GM12892 (cell line): ENCODE measurements at regions not wholly inside any gene's neighbourhood (a gene's known extent, or its start where the extent isn't known, plus 50 kb on each side); places are given as distances from the start of the nearest gene placed in this dataset.

ENCODE experiments used
- DNase-seq: peaks from one replicate; pipeline ENCODE4 v3.0.0; 2011; ENCODE audit not compliant: insufficient read length
- FAIRE-seq: peaks from 2 replicates; lab custom pipeline; 2011; peaks lifted over from hg19 to GRCh38; lab: Jason Lieb, UNC
- POLR2A ChIP-seq: IDR thresholded peaks from 2 replicates; pipeline ENCODE4 v1.6.1; 2011; ENCODE audit warnings: low read depth, low read length, control low read depth
- POLR2AphosphoS5 ChIP-seq: IDR thresholded peaks from 2 replicates; pipeline ENCODE4 v1.6.1; 2011; ENCODE audit warnings: low read depth, low read length, control low read depth
- TAF1 ChIP-seq: IDR thresholded peaks from 2 replicates; pipeline ENCODE4 v1.6.1; 2011; ENCODE audit warnings: low read depth, mild to moderate bottlenecking, control low read depth, low read length, borderline replicate concordance

- FAIRE-seq: no peak
- DNase-seq: no peak
- TF ChIP-seq POLR2AphosphoS5 (no peak), POLR2A (no peak), TAF1 (no peak)
These were observed 134.2 kb upstream of the SPRED2 start for GRCh38 chr2:65566617-65567016.

DNA sequence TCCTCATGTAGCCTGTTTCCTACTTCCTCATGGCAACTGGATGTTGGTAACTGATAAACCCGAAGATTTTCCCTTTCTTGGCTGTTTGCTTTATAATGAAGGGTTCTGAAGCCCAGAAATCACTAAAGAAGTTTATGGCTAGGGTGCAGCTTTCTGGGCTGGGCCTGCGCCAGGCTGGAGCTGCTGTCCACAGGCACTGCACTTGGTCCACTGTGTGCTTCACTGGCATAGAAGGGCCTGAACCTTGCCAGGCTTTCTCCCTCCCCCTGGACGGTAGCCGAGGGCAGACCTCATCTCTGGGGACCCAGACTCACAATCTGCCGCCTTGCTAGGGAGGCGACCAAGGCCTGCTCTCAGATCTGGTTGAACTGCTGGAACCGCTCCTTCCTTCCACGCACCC is 133.3 kb upstream of the SPRED2 start:
- FAIRE-seq: no peak
- TF ChIP-seq TAF1 (no peak), POLR2A (no peak), POLR2AphosphoS5 (no peak)
- no peak for DNase-seq

GRCh38 chr2:65564299-65564698 is 131.9 kb upstream of the SPRED2 start:
- TF ChIP-seq TAF1: no peak
- no peak for TF ChIP-seq POLR2A
- TF ChIP-seq POLR2AphosphoS5: no peak
- no peak for FAIRE-seq
- no peak for DNase-seq

DNA sequence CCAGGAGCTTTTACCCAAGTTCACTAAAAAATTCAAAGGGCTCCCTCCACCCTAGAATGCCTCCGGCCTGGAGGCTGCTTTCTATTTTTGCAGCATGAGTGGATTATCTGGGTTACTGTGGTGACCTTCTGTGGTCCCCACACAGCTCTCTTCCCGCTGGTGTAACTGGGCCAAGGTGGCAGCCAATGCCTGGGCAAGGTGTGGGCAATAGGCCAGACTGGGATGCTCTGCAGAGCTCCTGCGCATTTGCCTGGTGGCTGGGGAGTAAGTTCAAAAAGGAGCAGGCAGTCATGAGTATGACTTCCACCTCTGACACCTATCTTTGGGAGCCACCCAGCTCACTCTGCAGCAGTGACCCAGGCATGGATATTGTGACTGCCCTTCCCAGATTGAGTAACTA is 130.5 kb upstream of the SPRED2 start:
- FAIRE-seq (no peak), DNase-seq (no peak)
- TF ChIP-seq TAF1: no peak
- TF ChIP-seq POLR2A: no peak
- TF ChIP-seq POLR2AphosphoS5: no peak

DNA sequence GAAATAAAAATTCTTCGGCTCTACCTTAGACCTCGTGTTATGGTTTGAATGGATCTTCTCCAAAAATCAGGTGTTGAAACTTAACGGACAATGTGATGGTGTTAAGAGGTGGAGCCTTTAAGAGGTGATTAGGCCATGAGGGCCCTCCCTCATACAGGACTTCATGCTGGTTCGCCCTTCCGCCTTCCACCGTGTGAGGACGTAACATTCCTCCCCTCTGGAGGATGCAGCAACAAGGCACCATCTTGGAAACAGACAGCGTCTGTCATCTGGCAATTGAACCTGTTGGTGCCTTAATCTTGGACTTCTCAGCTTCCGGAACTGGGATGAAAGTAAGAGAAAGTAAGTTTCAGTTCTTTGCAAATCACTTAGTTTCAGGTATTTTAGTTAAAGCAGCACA is 126.3 kb upstream of the SPRED2 start:
- DNase-seq: no peak
- TF ChIP-seq POLR2A (no peak), TAF1 (no peak), POLR2AphosphoS5 (no peak)
- FAIRE-seq: no peak

GRCh38 chr2:65557616-65558573 is 125.5 kb upstream of the SPRED2 start:
- FAIRE-seq: no peak
- DNase-seq: no peak
- no peak for TF ChIP-seq POLR2AphosphoS5
- no peak for TF ChIP-seq TAF1
- TF ChIP-seq POLR2A: no peak

GRCh38 chr2:65554765-65555591 is 122.6 kb upstream of the SPRED2 start:
- DNase-seq: no peak
- FAIRE-seq: peak; percentile 61

DNA sequence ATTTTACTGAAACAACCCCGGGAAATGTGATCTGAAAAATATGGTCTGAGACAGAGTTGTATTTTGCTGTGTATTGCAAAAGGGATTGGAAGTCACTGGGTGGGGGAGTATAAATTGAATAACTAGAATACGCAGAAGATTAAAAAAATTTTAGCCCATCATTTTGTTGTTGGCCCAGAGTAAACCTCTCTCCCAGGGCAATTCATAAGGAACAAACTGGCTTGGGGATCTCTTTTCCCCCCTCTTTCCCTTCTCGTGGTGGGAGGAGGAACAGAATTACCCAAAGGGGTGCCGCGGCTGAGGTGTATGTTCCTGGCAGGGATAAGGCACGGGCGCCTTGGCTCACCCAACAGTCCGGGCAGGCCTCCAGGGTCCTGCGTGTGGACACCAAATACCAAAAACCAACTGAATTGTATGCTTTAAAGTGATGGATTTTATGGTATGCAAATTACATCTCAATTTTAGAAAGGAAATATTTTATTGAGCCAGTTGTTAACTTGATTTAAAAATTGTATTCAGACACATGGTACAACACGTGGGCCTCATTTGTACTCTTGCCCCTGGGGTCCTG is 121.2 kb upstream of the SPRED2 start:
- no peak for DNase-seq
- no peak for TF ChIP-seq TAF1
- TF ChIP-seq POLR2AphosphoS5: no peak
- TF ChIP-seq POLR2A: no peak
- no peak for FAIRE-seq

More at GRCh38 chr2:65554765-65555591, 122.6 kb upstream of the SPRED2 start:
- TF ChIP-seq TAF1: no peak
- TF ChIP-seq POLR2AphosphoS5: no peak
- TF ChIP-seq POLR2A: no peak

- TF ChIP-seq TAF1 (no peak), POLR2A (no peak), POLR2AphosphoS5 (no peak)
- no peak for FAIRE-seq
These were observed 119.1 kb upstream of the SPRED2 start for GRCh38 chr2:65551528-65551927.

DNA sequence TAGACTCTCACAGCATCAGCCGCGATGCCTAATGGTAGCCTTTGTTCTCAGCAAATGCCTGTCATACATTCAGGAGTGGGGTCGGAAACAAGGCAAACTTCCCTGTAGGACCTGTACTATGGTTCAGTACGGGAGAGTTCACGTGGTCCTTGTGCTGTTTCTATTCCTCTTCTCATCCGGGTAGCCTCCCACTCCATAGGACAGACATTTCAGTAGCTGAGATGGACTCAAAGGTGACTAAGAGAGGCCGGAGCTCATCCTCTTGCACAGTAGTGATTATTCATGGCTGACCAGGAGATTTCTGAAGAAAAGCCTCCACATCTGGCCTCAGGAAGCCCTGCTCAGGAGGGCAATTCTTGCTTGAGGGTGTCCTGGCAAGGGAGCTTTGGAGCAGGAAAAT is 117.8 kb upstream of the SPRED2 start:
- FAIRE-seq (no peak), DNase-seq (no peak)
- TF ChIP-seq POLR2AphosphoS5 (no peak), TAF1 (no peak), POLR2A (no peak)

More at GRCh38 chr2:65551528-65551927, 119.1 kb upstream of the SPRED2 start:
- no peak for DNase-seq

DNA sequence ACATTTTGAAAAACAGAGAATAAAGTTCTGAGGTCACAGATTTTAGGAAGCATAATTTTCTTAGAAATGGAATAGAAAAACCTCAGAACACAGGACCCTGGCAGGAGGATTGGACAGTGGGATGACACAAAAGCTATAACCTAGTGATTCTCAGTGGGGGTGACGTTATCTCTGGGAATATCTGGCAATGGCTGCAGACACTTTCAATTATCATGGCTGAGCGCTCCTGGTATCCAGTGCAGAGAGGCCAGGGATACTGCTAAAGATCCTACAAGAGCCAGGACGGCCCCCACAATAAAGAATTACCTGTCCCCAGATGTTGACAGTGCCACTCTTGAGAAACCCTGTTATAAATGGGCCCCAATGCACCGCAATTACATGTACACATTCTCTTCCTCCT is 117.2 kb upstream of the SPRED2 start:
- TF ChIP-seq POLR2A (no peak), TAF1 (no peak), POLR2AphosphoS5 (no peak)
- no peak for DNase-seq
- no peak for FAIRE-seq
